SKM-1 treated with dmso at 0.1 percent for 144 hours (cell line): ENCODE measurements at regions not wholly inside any gene's neighbourhood (a gene's known extent, or its start where the extent isn't known, plus 50 kb on each side); places are given as distances from the start of the nearest gene placed in this dataset.
"Not testable (repeated sequence)": the region's sequence is repeated elsewhere in the genome, so short reads cannot be mapped to it uniquely, and the experiment has no call there.

Source experiments
- DNase-seq: peaks from one replicate; lab custom pipeline; 2025; ENCODE audit not compliant: unreplicated experiment; lab: John Stamatoyannopoulos, UW

GRCh38 chr5:56307714-56308333, 74.7 kb upstream of the ANKRD55 start:
- DNase-seq = no peak

DNA sequence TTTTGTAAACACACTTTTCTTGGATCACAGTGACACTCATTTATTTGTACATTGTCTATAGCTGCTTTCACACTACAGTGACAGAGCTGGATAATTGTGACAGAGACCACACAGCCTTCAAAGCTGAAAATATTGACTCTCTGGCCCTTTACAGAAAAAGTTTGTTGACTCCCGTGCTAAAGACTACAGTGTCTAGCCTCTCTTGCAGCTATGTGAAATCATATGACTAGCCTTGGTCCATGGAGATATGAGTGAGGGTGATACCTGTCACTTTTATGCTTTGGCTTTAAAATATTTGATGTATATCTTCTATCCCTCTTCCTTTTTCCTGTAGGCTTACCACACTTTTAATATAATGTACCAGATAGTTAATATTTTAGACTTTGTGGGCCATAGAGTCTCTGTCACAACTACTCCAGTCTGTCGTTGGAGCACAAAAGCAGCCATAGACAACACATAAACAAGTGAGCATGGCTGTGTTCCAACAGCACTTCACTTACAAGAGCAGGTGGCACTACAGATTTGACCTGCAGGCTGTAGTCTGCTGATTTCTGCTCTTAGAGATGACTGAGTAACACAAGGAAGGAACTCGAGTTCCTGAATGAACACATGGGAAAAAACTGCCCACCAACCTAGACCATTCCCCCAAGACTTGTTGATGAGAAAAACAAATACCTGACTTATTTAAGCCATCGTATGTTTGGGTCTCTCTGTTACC, 73.5 kb upstream of the ANKRD55 start:
- DNase-seq = no peak

GRCh38 chr5:56305001-56305950, 72.1 kb upstream of the ANKRD55 start:
- DNase-seq = no peak

- DNase-seq = no peak
These were observed 70.4 kb upstream of the ANKRD55 start for GRCh38 chr5:56303511-56303910.

- DNase-seq = no peak
These were observed 68.9 kb upstream of the ANKRD55 start for GRCh38 chr5:56302027-56302426.

DNA sequence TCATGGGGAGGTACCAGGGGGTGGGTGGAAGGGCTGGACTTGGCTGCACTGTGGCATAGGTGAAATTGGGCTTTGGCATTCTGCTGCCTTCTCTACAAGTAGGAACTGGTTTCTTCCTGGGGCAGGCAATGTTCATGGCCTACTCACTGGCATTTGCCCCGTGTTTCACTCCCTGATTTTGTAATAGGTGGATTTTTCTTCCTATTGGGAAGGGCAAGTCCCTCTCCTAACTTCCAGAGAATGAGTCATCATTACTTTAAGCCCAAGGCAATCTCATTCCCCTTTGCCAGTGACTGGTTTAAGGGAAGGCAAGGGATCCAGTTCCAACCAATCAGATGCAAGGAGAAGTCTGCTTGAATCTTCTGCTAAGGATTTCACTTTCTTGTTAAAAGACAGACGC, 67.9 kb upstream of the ANKRD55 start:
- DNase-seq = no peak

DNA sequence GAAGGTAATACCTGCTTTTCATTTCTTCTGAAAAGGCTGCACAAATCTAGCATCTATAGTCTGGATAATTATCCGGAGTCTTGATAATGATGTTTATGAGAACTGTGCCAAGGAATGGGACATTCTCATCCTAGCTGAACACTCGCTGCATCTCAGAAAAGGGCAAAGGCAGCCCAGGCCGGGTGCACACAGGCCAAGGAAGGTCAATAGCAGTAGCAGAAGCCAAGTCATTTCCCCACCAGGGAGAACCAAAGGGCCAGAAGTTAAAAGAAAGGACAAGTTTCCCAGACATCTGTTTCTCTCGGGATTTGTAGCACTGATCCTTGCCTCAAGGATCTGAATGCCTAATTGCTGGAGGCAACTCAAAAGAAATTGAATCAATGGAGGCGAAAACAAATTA, 66.1 kb upstream of the ANKRD55 start:
- DNase-seq = no peak

DNA sequence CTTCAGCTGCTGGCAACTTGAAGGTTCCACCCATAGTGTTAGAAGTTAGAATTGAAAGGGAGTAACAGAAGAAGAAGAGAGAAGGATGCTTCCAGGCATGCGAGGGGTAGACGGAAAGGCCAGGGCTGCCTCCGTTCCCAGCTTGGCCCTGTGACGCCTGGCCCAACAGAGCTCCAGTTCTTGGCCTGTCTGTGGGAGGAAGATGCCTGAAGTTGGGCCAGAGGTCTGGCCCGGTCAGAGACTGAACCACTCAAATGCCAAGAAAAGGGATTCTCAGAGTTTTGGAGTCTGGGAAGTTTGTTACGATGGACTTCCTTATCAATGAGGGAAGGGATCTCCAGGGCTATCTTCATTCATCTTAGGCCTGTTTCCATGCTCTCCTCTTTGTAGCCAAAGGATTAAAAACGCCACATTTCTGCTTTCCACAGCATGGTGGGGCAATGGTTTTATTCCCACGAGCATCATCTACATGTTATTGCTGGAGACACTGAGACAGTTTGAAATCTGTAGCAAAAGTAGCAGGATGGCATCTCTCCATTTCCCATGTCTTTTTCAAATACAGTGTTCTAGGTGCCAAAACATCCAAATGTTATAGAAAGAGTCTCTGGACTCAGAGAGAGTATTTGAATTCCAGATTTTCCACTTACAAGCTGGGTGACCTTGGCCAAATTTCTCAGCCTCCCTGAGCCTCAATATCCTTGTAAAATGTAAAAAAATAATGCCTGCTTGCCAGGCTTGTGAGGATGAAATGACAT, 65.4 kb upstream of the ANKRD55 start:
- DNase-seq = no peak

- no peak for DNase-seq
These were observed 64.7 kb upstream of the ANKRD55 start for GRCh38 chr5:56297851-56298250.

DNA sequence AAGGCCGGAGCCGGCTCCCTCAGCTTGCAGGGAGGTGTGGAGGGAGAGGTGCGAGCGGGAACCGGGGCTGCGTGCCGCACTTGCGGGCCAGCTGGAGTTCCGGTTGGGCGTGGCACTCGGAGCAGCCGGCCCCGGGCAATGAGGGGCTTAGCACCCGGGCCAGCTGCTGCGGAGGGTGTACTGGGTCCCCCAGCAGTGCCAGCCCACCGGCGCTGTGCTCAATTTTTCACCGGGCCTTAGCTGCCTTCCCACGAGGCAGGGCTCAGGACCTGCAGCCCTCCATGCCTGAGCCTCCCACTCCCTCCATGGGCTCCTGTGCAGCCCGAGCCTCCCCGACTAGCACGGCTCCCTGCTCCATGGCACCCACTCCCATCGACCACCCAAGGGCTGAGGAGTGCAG, 62.2 kb upstream of the ANKRD55 start:
- DNase-seq = not testable (repeated sequence)

- DNase-seq = no peak
These were observed 61.2 kb upstream of the ANKRD55 start for GRCh38 chr5:56294354-56294753.

- not testable (repeated sequence) for DNase-seq
These were observed 59.7 kb upstream of the ANKRD55 start for GRCh38 chr5:56292874-56293273.

DNA sequence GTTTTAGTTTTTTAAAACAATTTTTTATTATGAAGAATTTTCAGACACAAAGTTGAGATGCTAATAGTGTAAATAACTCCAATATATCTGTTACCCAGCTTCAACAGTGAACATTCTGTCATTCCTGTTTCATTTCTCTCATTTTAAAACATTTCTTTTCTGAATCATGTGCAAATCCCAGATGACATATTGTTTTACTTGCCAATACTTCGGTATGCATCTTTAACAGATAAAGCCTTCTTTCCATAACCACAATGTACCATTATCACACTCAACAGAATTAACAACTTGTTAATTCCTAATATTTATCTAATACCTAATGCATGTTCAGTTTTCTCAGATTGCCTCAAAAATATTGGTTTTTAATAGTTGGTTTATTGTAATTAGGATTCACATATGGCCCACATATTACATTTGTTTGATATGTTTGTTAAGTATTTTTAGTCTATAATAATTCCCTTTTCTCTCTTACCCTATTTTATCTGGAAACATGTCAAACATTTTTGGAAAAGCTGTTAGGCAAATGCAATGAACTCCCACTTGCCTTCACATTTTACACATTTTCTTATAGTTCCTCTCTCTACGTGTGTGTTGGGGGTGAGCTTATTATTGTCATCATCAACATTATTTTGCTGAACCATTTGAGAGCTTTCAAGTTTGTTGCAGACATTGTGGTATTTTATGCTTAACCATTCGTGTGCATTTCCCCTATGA, 58.7 kb upstream of the ANKRD55 start:
- DNase-seq = no peak

DNA sequence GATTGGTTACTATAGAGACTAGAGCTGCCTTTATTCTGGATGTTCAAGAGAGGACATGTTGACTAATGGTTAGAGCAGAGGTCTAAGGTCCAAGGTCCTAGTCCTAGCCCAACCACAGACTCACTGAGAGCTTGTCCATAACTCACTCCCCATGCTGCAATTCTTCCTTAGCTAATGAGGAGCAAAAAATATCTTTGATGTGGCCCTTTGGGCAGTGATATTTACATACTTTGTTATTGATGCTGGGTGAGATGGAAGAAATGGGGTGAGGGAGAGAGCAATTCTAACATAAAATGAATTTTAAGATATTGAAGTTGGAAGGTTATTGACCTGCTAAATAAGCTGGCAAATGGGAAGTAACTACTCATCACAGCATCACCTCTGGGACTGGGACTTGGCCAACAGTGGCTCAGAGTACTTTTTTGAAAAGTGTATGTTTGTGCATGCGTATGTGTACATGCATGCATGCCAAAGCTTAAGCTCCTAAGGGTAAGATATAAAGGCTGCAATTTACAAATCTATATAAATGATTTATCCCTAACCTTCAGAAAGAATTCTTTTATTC, 58.0 kb upstream of the ANKRD55 start:
- no peak for DNase-seq

- DNase-seq = no peak
These were observed 57.4 kb upstream of the ANKRD55 start for GRCh38 chr5:56290378-56291078.

DNA sequence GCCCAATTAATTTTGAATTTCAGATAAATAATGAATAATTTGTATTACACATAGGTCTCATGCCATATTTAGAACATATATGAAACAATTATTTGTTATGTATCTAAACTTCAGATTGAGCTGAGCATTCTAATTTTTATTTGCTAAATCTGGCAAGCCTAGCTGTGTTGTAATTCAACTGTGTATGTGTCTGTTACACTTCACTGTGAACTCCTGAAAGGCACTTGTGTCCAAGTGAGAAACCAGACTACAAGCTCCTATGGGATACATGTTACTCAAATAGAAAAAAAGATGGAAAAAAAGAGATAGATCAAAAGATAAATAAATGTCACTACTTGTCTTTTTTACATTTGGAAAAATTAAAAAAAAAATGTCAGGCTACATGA, 56.5 kb upstream of the ANKRD55 start:
- DNase-seq = no peak

DNA sequence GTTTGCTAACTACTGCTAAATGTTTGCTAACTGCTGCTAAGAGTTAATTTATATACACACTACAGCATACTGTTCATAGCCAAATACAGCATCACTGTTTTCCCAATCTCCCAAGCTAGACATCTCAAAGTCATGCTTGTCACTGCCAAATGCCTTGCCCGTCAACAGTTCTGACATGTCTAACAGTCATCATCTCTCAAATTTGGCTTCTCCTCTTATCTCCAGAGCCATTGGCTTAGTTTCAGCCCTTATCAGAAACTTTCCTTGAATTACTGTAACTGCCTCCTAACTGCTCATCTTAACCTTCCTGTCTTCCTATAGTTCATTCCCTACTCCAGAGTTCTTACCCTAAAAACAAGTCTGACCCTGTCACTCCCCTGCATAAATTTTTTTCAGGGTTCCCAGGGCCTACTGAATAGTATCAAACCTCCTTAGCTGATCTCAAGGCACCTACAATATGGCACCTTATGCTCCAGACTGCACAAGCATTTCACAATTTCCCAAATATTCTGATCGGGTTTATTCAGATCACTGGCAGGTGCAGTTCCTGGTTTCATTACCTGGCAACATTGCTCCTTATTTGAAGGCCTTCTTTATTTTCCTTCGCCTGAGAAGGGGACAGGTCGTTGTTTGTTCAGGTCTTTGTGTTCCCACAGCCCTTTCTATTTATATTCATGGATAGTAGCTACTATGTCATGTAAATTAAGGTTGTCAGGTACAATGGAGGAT, 55.9 kb upstream of the ANKRD55 start:
- no peak for DNase-seq

DNA sequence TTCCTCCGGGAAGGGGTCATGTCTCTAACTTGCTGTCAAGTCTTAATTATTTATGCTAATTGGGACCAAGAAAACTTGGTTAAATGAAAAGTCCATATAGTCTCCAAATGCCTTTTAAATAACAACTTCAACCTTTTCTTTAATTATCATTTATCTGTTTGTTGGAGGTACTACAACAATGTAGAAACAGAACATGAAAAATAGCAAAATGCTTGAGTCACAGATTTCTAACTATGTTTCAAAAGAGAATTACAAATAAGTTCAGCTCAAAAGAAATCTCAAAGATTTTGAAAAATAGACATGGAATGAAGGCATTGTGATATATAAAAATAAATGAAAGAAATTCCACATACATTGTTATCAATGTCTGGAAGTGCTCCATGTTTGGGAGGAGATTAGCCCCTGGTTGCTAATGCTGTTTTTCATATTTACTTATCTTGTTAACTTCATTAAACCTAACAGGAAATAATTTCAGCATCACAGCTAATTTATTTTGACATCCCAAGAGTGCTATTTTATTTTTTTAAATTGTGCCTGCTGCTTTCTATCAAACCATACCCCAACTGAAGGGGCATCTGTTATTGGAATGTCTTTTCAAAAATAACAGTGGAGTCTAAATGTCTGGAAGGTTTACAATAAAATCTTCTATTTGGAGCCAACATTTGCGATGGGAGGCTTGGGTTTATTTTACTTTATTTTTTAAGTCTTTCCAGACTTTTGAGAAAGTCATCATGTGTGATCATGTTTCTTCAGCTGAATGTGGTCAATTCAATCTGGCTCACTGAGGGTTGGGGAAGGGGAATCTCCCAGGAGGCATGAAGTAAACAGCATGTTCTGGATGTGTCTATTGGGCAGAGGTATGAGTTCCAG, 53.1 kb upstream of the ANKRD55 start:
- DNase-seq = no peak
